ENCODE measurements at regions not wholly inside any gene's neighbourhood (a gene's known extent, or its start where the extent isn't known, plus 50 kb on each side); places are given as distances from the start of the nearest gene placed in this dataset.

DNA sequence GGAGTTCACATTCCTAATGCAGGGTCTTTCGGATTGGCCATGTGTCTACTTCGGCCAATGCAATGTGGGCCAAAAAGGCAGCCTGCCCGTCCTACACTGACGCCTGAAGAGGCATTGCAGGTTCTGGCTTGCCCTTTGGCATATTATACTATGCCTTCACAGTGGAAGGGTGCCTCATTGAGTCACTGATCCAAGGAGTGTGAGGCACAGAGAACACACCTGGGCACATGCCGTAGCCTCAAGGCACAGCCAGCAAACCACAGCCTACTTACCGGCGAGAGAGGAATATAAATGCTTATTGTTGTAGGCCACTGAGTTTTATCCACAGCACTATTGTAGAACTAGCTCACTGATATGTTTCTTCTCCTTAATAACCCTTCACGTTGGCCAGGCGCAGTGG, 409.6 kb downstream of the GADD45G start:
- no peaks in the 10 kb centered on the region for H3F3A ChIP-seq (ENCODE audit: insufficient read depth, low read length, poor library complexity, severe bottlenecking)

DNA sequence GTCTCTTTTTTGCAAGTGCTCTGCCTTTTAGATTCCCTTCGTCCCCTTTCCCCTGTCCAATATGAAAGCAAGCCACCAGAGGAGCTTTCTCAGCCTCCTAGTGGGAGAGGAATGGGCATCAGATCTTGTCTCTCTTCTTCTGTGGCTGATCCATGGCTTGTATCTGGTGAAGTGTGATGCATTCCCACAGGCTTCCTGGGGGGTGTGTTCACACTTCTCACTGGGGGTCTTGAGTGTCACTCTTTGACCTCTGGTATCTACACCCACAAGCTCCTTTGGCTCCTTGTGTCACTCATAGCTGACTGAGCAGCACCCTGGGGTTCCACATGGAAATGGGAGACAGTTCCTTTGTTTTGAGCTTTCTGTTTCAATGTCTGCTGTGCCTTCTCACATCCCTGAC, 411.5 kb downstream of the GADD45G start:
- no peak for TF ChIP-seq EP300 (conservative IDR thresholded peaks at IDR 0.05; ENCODE audit: poor library complexity, severe bottlenecking)
- TF ChIP-seq EZH2 (IDR thresholded peaks at IDR 0.05; ENCODE audit: borderline replicate concordance, insufficient read depth, low read length, poor library complexity, severe bottlenecking) = no peak
- TF ChIP-seq, protein P1, sequence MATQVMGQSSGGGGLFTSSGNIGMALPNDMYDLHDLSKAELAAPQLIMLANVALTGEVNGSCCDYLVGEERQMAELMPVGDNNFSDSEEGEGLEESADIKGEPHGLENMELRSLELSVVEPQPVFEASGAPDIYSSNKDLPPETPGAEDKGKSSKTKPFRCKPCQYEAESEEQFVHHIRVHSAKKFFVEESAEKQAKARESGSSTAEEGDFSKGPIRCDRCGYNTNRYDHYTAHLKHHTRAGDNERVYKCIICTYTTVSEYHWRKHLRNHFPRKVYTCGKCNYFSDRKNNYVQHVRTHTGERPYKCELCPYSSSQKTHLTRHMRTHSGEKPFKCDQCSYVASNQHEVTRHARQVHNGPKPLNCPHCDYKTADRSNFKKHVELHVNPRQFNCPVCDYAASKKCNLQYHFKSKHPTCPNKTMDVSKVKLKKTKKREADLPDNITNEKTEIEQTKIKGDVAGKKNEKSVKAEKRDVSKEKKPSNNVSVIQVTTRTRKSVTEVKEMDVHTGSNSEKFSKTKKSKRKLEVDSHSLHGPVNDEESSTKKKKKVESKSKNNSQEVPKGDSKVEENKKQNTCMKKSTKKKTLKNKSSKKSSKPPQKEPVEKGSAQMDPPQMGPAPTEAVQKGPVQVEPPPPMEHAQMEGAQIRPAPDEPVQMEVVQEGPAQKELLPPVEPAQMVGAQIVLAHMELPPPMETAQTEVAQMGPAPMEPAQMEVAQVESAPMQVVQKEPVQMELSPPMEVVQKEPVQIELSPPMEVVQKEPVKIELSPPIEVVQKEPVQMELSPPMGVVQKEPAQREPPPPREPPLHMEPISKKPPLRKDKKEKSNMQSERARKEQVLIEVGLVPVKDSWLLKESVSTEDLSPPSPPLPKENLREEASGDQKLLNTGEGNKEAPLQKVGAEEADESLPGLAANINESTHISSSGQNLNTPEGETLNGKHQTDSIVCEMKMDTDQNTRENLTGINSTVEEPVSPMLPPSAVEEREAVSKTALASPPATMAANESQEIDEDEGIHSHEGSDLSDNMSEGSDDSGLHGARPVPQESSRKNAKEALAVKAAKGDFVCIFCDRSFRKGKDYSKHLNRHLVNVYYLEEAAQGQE (IDR thresholded peaks at IDR 0.05; ENCODE audit: borderline replicate concordance) = no peak
- TF ChIP-seq TAF1 (IDR thresholded peaks at IDR 0.05; ENCODE audit: low read depth) = no peak
- TF ChIP-seq MXI1 (conservative IDR thresholded peaks at IDR 0.05; ENCODE audit: poor library complexity, severe bottlenecking) = no peak
- TF ChIP-seq, protein P2, sequence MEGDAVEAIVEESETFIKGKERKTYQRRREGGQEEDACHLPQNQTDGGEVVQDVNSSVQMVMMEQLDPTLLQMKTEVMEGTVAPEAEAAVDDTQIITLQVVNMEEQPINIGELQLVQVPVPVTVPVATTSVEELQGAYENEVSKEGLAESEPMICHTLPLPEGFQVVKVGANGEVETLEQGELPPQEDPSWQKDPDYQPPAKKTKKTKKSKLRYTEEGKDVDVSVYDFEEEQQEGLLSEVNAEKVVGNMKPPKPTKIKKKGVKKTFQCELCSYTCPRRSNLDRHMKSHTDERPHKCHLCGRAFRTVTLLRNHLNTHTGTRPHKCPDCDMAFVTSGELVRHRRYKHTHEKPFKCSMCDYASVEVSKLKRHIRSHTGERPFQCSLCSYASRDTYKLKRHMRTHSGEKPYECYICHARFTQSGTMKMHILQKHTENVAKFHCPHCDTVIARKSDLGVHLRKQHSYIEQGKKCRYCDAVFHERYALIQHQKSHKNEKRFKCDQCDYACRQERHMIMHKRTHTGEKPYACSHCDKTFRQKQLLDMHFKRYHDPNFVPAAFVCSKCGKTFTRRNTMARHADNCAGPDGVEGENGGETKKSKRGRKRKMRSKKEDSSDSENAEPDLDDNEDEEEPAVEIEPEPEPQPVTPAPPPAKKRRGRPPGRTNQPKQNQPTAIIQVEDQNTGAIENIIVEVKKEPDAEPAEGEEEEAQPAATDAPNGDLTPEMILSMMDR (IDR thresholded peaks at IDR 0.05; ENCODE audit: poor library complexity, severe bottlenecking) = no peak
- TF ChIP-seq RAD21 (conservative IDR thresholded peaks at IDR 0.05) = no peak
- TF ChIP-seq SMC3 (conservative IDR thresholded peaks at IDR 0.05; ENCODE audit: poor library complexity) = no peak
- no peak for TF ChIP-seq POLR2AphosphoS5 (IDR thresholded peaks at IDR 0.05)
- H3F3A ChIP-seq (ENCODE audit: insufficient read depth, low read length, poor library complexity, severe bottlenecking) = no peaks in the 10 kb centered on the region
- no peaks in the 10 kb centered on the region for H3K9me2 ChIP-seq (ENCODE audit: insufficient read depth, low read length)
- no peak overlapping the region for H3K4me2 ChIP-seq (ENCODE audit: low read length)
- H3K79me2 ChIP-seq (replicated peaks; ENCODE audit: insufficient read depth, low read length) = no peaks in the 10 kb centered on the region
- no peak overlapping the region for H3K4me3 ChIP-seq (ENCODE audit: low read length)
- H3K9ac ChIP-seq (ENCODE audit: low read length) = no peak overlapping the region
- no peaks in the 10 kb centered on the region for H3K27me3 ChIP-seq (ENCODE audit: insufficient read depth, low read depth, low read length)
- H4K20me1 ChIP-seq (ENCODE audit: insufficient read depth) = no peaks in the 10 kb centered on the region
- no peaks in the 10 kb centered on the region for H3K36me3 ChIP-seq (ENCODE audit: insufficient read depth, low read length)
- H3K9me3 ChIP-seq (ENCODE audit: low read length) = no peaks in the 10 kb centered on the region
- H2AFZ ChIP-seq (ENCODE audit: low read depth, low read length) = no peak overlapping the region
- H3K27ac ChIP-seq (ENCODE audit: low read length) = no peak overlapping the region

More for the DNA sequence above, 409.6 kb downstream of the GADD45G start:
- Histone ChIP-seq H3K27ac (ENCODE audit: low read length) (no peak overlapping the region), H3K9ac (ENCODE audit: low read length) (no peak overlapping the region), H3K27me3 (ENCODE audit: insufficient read depth, low read depth, low read length) (no peaks in the 10 kb centered on the region), H4K20me1 (ENCODE audit: insufficient read depth) (no peaks in the 10 kb centered on the region), H3K9me2 (ENCODE audit: insufficient read depth, low read length) (no peaks in the 10 kb centered on the region), H3K36me3 (ENCODE audit: insufficient read depth, low read length) (no peaks in the 10 kb centered on the region), H3K79me2 (replicated peaks; ENCODE audit: insufficient read depth, low read length) (no peaks in the 10 kb centered on the region), H2AFZ (ENCODE audit: low read depth, low read length) (no peak overlapping the region), H3K4me3 (ENCODE audit: low read length) (no peak overlapping the region), H3K9me3 (ENCODE audit: low read length) (no peaks in the 10 kb centered on the region), H3K4me2 (ENCODE audit: low read length) (no peak overlapping the region)
- TF ChIP-seq RAD21 (conservative IDR thresholded peaks at IDR 0.05) = no peak
- TF ChIP-seq POLR2AphosphoS5 (IDR thresholded peaks at IDR 0.05) = no peak
- TF ChIP-seq SMC3 (conservative IDR thresholded peaks at IDR 0.05; ENCODE audit: poor library complexity) = no peak
- TF ChIP-seq MXI1 (conservative IDR thresholded peaks at IDR 0.05; ENCODE audit: poor library complexity, severe bottlenecking) = no peak

DNA sequence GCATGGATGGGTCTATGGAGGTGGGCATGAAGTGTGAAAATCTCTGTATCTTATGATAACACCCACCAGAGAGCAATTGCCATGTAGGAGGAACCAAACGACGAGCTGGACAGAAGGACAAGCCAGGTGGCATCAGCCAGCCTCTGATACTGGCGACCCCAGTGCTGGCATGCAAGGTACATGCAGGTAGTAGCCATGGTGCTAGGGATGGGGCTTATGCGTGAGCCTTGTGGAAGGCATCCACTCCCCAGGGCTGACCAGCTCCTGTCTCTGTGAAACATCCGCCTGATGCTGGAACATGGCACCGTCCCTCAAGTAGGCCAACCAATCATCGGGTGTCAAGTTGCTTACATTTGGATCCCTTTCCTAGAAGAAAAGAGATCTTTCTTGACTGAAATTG, 412.9 kb downstream of the GADD45G start:
- H3K4me2 ChIP-seq (ENCODE audit: low read length) = no peak overlapping the region

More for the DNA sequence above, 412.9 kb downstream of the GADD45G start:
- Histone ChIP-seq H4K20me1 (ENCODE audit: insufficient read depth) (no peaks in the 10 kb centered on the region), H3K27me3 (ENCODE audit: insufficient read depth, low read depth, low read length) (no peaks in the 10 kb centered on the region), H2AFZ (ENCODE audit: low read depth, low read length) (no peak overlapping the region), H3K9ac (ENCODE audit: low read length) (no peak overlapping the region), H3K4me3 (ENCODE audit: low read length) (no peak overlapping the region), H3K36me3 (ENCODE audit: insufficient read depth, low read length) (no peaks in the 10 kb centered on the region), H3F3A (ENCODE audit: insufficient read depth, low read length, poor library complexity, severe bottlenecking) (no peaks in the 10 kb centered on the region), H3K79me2 (replicated peaks; ENCODE audit: insufficient read depth, low read length) (no peaks in the 10 kb centered on the region), H3K9me2 (ENCODE audit: insufficient read depth, low read length) (no peaks in the 10 kb centered on the region), H3K9me3 (ENCODE audit: low read length) (no peaks in the 10 kb centered on the region), H3K27ac (ENCODE audit: low read length) (no peak overlapping the region)
- TF ChIP-seq, protein P2 (IDR thresholded peaks at IDR 0.05; ENCODE audit: poor library complexity, severe bottlenecking) = no peak
- TF ChIP-seq POLR2AphosphoS5 (IDR thresholded peaks at IDR 0.05) (no peak), RAD21 (conservative IDR thresholded peaks at IDR 0.05) (no peak), MXI1 (conservative IDR thresholded peaks at IDR 0.05; ENCODE audit: poor library complexity, severe bottlenecking) (no peak)
